ENCODE measurements at regions not wholly inside any gene's neighbourhood (a gene's known extent, or its start where the extent isn't known, plus 50 kb on each side); places are given as distances from the start of the nearest gene placed in this dataset.

DNA sequence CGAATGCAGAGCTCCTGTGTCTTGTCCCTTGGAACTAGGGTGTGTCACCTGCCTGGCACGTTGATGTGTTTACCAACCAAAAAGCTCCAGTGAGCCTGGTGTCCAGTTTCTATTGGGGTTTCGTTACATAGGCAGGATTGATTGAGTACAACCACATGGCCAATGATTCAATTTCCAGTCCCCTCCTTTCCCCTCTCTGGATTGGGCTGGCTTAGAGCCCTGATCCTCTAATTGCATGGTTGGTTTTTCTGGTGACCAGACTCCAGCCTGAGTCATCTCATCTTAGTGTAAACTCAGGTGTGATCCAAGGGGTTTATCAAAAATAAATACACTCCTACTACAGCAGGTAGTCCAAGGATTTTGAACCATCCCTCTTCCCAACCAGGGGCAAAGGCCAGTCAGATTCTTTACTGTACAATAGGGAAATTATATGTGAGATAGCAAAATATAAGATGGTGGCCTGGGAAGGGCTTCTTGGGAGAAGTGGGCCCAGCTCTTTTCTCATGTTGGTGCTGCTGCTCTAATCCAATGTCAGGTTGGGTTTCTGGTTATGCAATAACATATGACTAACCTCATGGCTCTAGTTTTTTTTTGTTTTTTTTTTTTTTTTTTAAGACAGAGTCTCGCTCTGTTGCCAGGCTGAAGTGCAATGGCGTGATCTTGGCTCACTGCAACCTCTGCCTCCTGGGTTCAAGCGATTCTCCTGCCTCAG is 64.7 kb upstream of the MGAT5 start:
- TF ChIP-seq CTCF (IDR thresholded peaks at IDR 0.05; ENCODE audit: low read depth, low read length, missing control alignments), result no peak
- H3K4me3 ChIP-seq (ENCODE audit: low read depth, low read length), result no peak overlapping the region
- no peak for DNase-seq (ENCODE audit: low read depth)

DNA sequence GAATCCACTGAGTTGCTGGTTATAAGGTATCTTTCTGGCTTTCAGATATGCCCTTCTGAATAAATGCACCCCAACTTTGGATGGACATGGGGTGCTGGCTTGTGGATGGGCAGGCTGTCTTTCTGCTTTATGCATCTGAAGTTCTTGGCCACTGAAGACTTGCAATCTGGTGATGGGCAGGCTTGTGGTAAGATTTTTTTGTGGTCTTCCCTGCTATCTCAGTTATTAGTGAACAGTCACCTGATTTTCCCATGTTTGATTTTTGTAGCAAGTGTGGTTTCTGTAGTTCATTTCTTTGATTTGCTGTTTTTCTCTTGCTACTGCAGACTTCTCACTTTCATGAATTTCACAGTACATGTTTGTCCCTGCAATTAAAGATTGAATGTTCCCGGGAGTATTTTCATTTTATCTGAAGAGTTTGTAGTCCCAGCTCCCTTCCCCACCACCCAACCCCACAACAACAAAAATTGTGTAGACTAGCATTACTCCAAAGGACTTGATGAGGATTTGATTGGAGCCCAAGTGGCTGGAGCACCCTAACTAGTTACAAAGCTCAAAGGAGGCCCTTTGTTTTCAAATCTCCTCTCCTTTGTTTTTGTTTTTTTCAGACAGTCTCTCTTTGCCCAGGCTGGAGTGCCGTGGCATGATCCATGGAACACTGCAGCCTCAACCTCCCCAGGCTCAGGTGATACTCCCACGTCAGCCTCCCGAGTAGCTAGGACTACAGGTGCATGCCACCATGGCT is 63.6 kb upstream of the MGAT5 start:
- DNase-seq (ENCODE audit: low read depth), result no peak
- no peak for TF ChIP-seq CTCF (IDR thresholded peaks at IDR 0.05; ENCODE audit: low read depth, low read length, missing control alignments)
- no peak overlapping the region for H3K4me3 ChIP-seq (ENCODE audit: low read depth, low read length)

DNA sequence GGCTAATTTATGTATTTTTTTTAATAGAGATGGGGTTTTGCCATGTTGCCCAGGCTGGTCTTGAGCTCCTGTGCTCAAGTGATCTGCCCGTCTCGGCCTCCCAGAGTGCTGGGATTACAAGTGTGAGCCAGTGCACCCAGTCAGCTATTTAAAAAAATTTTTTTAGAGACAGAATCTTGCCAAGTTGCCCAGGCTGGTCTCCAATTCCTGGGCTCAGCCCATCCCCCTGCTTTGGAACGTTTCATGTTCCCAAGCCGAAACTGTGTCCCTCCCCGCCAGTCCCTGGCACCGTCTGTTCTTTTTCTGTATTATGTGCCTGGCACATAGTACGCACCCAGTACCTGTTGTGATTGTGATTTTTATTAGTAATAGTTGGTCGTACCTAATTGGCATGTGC is 63.1 kb upstream of the MGAT5 start:
- H3K4me3 ChIP-seq (ENCODE audit: low read depth, low read length), result no peak overlapping the region
- no peak for DNase-seq (ENCODE audit: low read depth)
- TF ChIP-seq CTCF (IDR thresholded peaks at IDR 0.05; ENCODE audit: low read depth, low read length, missing control alignments), result no peak

- no peak for TF ChIP-seq CTCF (IDR thresholded peaks at IDR 0.05; ENCODE audit: low read depth, low read length, missing control alignments)
- H3K4me3 ChIP-seq (ENCODE audit: low read depth, low read length), result no peak overlapping the region
- DNase-seq (ENCODE audit: low read depth), result no peak
Observed at GRCh38 chr2:134191835-134192234, 62.0 kb upstream of the MGAT5 start.

GRCh38 chr2:134193006-134193405 is 60.9 kb upstream of the MGAT5 start:
- no peak for DNase-seq (ENCODE audit: low read depth)
- no peak for TF ChIP-seq CTCF (IDR thresholded peaks at IDR 0.05; ENCODE audit: low read depth, low read length, missing control alignments)
- no peak overlapping the region for H3K4me3 ChIP-seq (ENCODE audit: low read depth, low read length)

DNA sequence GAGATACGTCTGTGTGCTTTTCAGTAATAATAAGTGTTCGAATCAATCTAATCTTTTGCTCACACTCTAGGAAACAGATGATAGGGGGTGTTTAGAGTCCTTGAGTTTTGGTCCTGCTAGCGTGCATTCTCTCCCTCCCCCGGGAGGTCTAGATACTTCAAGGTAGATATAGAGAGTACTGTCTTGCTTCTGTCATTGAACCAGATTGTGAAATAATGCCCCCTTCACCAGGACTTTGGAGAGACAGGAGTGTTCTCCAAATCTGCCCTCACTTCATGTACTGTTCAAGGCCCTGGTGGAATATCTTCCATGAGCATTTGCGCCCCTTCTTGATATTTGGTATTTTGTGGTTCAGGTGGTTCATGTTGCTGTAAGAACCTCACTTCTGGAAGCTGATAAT is 59.4 kb upstream of the MGAT5 start:
- no peak for TF ChIP-seq CTCF (IDR thresholded peaks at IDR 0.05; ENCODE audit: low read depth, low read length, missing control alignments)
- DNase-seq (ENCODE audit: low read depth), result no peak
- no peak overlapping the region for H3K4me3 ChIP-seq (ENCODE audit: low read depth, low read length)

Measured in GM12864 (cell line).